Vagina (tissue), 2 donors: ENCODE measurements at regions not wholly inside any gene's neighbourhood (a gene's known extent, or its start where the extent isn't known, plus 50 kb on each side); places are given as distances from the start of the nearest gene placed in this dataset.

Source experiments
- DNase-seq, 2 donors: peaks; one replicate each; pipeline ENCODE4 v3.0.0-alpha.2; 2017; ENCODE audit errors: extremely low spot score in 2 of 2
- H3K27ac ChIP-seq: fragments of 200-600 bp; sonication (generic); one replicate; pipeline ENCODE4 v1.5.1; 2019
- H3K27me3 ChIP-seq: fragments of 200-600 bp; sonication (generic); one replicate; pipeline ENCODE4 v1.5.1; 2019
- H3K36me3 ChIP-seq, 2 donors: fragments of 200-600 bp; sonication (generic); one replicate each; pipeline ENCODE4 v1.5.1; 2017 to 2019
- H3K4me1 ChIP-seq: fragments of 200-600 bp; sonication (generic); one replicate; pipeline ENCODE4 v1.5.1; 2019
- H3K4me3 ChIP-seq, 2 donors: fragments of 200-600 bp; sonication (generic); 1 replicate in 1 of 2; 2 replicates in 1 of 2; pipeline ENCODE4 v1.5.1; 2016 to 2019
- H3K9me3 ChIP-seq: fragments of 200-600 bp; sonication (generic); one replicate; pipeline ENCODE4 v1.5.1; 2019
- POLR2A ChIP-seq, 2 donors: fragments of 450-650 bp; IDR thresholded peaks; one replicate each; pipeline ENCODE4 v1.6.1; 2017; ENCODE audit warnings: antibody characterized with exemption in 2 of 2, mild to moderate bottlenecking in 2 of 2, moderate library complexity in 2 of 2
- POLR2AphosphoS5 ChIP-seq, 2 donors: sonication (generic); formaldehyde crosslinking; IDR thresholded peaks; one replicate each; pipeline ENCODE4 v1.9.0; 2017; ENCODE audit warnings: antibody characterized with exemption in 2 of 2, mild to moderate bottlenecking in 2 of 2, low read depth in 1 of 2; ENCODE audit not compliant: insufficient read depth in 1 of 2
- intact Hi-C: fragments of 100-400 bp; cut with DNase I; formaldehyde crosslinking; loops from one replicate; pipeline ENCODE4 v1.15.1; 2023
- TF ChIP-seq, protein P1 (sequence below), 3 experiments: fragments of 450-650 bp in 2 of 3; fragments of 200-600 bp in 1 of 3; sonication (generic) in 1 of 3; IDR thresholded peaks; one replicate each; pipeline ENCODE4 v1.5.1; 2017 to 2019; ENCODE audit warnings: antibody characterized with exemption in 3 of 3, mild to moderate bottlenecking in 2 of 3, moderate library complexity in 2 of 3

DNA sequence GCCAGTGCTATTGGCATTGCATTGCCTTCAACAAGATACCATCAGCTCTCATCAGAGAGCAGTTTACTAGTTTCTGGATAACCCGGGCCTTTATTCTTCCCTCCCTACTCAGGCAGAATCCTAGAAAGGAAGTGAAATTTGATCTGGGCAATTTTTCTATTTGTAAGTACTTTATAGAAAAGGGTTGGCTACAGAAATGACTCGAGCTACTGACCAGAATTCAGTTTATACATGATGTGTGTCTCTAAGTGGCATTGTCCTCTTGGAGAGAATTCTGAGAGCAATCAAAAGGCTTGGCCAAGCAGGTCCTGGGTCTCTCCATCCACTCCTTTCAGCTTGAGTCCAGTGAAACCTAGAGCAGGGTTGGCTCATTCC is 192.7 kb upstream of the LEF1 start:
- H3K4me1 ChIP-seq, result no peaks in the 10 kb centered on the region
- no peak overlapping the region for H3K4me3 ChIP-seq
- no peaks in the 10 kb centered on the region for H3K9me3 ChIP-seq
- H3K27ac ChIP-seq, result no peak overlapping the region
- TF ChIP-seq, protein P1, sequence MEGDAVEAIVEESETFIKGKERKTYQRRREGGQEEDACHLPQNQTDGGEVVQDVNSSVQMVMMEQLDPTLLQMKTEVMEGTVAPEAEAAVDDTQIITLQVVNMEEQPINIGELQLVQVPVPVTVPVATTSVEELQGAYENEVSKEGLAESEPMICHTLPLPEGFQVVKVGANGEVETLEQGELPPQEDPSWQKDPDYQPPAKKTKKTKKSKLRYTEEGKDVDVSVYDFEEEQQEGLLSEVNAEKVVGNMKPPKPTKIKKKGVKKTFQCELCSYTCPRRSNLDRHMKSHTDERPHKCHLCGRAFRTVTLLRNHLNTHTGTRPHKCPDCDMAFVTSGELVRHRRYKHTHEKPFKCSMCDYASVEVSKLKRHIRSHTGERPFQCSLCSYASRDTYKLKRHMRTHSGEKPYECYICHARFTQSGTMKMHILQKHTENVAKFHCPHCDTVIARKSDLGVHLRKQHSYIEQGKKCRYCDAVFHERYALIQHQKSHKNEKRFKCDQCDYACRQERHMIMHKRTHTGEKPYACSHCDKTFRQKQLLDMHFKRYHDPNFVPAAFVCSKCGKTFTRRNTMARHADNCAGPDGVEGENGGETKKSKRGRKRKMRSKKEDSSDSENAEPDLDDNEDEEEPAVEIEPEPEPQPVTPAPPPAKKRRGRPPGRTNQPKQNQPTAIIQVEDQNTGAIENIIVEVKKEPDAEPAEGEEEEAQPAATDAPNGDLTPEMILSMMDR (IDR thresholded peaks at IDR 0.05), result no peak
- TF ChIP-seq POLR2A (IDR thresholded peaks at IDR 0.05), result no peak
- no peak for TF ChIP-seq POLR2AphosphoS5 (IDR thresholded peaks at IDR 0.05; ENCODE audit: insufficient read depth in 1 of 2, low read depth in 1 of 2)
- intact Hi-C loops, result no loop called here
- no peaks in the 10 kb centered on the region for H3K27me3 ChIP-seq
- no peak for DNase-seq
- H3K36me3 ChIP-seq, result no peaks in the 10 kb centered on the region

DNA sequence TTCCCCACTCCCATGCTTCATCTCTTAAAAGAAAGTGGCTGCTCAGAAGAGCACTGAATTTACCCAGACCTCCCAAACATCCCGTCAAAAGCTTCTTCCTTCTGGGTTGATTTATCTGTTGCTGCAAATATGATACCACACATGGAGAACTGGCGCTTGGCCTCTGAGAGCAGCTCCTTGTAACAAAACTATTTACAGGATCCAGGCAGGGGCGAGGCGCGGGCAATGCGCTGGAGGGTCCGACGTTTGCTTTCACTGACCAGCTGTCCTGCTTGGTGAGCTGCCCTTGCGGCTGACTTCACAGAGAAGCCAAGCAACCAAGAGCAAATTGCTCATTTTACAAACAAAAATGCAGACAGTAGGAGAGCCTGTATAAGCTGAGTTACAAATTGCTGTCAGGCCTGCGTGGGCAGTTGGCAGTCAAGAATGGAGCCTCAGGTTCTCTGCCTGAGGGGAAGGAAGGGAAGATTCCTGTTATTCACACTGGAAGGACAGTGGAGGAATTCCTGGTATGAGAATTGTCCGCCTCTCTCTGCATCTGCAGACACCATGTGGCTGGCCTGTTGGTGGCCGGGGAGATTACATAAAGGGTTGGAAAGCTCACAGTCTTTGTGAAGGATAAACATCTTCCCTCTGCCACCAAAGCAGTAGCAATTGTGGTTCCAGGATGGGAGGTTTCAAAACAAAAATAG is 192.2 kb upstream of the LEF1 start:
- intact Hi-C loops, result no loop called here
- DNase-seq, result no peak

DNA sequence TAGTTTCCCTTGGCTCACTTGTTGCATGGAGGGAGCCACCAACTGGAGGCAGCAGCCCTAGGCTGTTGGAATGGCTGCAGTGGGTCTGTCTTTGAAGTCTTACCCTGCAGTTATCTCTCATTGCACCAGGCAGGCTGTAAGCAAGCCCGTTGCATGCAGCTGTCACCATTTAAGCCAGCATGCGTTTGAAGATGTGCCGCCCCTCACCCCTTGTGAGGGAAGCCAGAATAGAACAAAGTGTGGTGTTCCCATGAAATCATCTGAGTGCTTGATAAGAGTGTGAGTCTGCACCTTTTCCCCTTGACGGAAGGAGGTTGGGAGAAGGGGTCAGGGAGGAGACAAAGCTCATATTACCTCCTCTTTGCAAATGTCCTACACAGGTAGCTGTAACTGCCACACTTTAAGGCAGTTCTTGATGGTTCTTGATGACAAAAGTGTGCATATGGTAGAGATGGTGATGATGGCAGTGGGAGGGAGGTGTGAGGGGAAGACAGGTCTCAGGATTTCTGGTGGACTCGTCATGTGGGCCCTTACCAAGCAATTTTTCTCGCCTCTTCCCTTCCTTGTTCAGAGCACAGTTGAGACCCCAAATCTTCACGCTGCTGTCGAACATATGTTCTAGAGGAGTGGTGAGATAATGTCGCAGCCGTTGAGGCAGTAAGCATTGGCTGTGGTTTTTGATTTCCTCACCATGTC is 191.4 kb upstream of the LEF1 start:
- no peaks in the 10 kb centered on the region for H3K9me3 ChIP-seq
- intact Hi-C loops, result no loop called here
- TF ChIP-seq, protein P1 (IDR thresholded peaks at IDR 0.05), result no peak
- no peak for TF ChIP-seq POLR2AphosphoS5 (IDR thresholded peaks at IDR 0.05; ENCODE audit: insufficient read depth in 1 of 2, low read depth in 1 of 2)
- TF ChIP-seq POLR2A (IDR thresholded peaks at IDR 0.05), result no peak
- no peak overlapping the region for H3K4me3 ChIP-seq
- no peaks in the 10 kb centered on the region for H3K27me3 ChIP-seq
- no peaks in the 10 kb centered on the region for H3K36me3 ChIP-seq
- no peaks in the 10 kb centered on the region for H3K4me1 ChIP-seq
- no peak overlapping the region for H3K27ac ChIP-seq
- DNase-seq, result no peak

More for the DNA sequence above, 192.2 kb upstream of the LEF1 start:
- no peaks in the 10 kb centered on the region for H3K36me3 ChIP-seq
- no peaks in the 10 kb centered on the region for H3K27me3 ChIP-seq
- H3K9me3 ChIP-seq, result no peaks in the 10 kb centered on the region
- TF ChIP-seq POLR2A (IDR thresholded peaks at IDR 0.05) (no peak), POLR2AphosphoS5 (IDR thresholded peaks at IDR 0.05; ENCODE audit: insufficient read depth in 1 of 2, low read depth in 1 of 2) (no peak)
- TF ChIP-seq, protein P1 (IDR thresholded peaks at IDR 0.05), result no peak
- H3K4me1 ChIP-seq, result no peaks in the 10 kb centered on the region
- no peak overlapping the region for H3K27ac ChIP-seq
- H3K4me3 ChIP-seq, result no peak overlapping the region

DNA sequence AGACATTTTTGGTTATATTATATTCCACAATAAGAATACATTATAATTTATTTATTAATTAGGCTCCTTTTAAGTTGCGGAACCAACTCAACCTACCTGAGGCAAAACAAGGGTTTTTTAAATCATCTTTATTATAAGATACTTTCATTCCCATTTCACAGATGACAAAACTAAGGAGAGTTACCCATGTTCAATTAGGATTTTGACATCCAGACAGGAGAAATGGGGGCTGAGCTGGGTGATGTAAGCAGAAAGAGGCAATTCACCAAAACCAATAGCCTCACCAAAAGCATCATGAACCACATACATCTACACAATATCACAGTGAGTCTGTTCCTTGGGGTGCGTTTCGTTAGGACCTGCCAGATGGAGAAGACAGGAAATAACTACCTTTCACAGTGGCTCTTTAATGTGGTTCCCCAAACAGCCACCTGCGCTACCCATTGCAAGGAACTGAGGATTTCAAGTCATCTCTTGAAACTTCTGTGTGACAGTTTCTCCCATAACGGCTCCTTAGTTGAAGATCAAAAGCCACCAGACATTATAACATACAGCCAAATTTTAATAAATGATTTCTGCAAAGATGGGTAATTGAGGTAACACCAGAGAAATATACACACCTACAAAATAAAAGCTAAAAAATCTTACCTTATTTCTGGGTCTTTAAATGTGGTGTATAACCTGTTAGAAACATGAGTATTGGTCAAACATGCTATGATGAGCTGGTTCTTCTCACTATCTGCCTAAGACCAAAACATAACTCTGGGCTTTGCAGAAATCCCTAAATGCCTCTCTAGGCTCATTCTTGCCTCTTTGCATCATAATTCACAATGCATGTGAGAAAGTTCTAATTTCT is 190.6 kb upstream of the LEF1 start:
- H3K27ac ChIP-seq, result no peak overlapping the region
- intact Hi-C loops, result no loop called here

More for the DNA sequence above, 190.6 kb upstream of the LEF1 start:
- Histone ChIP-seq H3K4me3 (no peak overlapping the region), H3K27me3 (no peaks in the 10 kb centered on the region), H3K4me1 (no peaks in the 10 kb centered on the region), H3K36me3 (no peaks in the 10 kb centered on the region), H3K9me3 (no peaks in the 10 kb centered on the region)
- TF ChIP-seq POLR2AphosphoS5 (IDR thresholded peaks at IDR 0.05; ENCODE audit: insufficient read depth in 1 of 2, low read depth in 1 of 2), result no peak
- no peak for TF ChIP-seq POLR2A (IDR thresholded peaks at IDR 0.05)
- TF ChIP-seq, protein P1 (IDR thresholded peaks at IDR 0.05), result no peak
- DNase-seq, result no peak
